ENCODE measurements at regions not wholly inside any gene's neighbourhood (a gene's known extent, or its start where the extent isn't known, plus 50 kb on each side); places are given as distances from the start of the nearest gene placed in this dataset.

DNA sequence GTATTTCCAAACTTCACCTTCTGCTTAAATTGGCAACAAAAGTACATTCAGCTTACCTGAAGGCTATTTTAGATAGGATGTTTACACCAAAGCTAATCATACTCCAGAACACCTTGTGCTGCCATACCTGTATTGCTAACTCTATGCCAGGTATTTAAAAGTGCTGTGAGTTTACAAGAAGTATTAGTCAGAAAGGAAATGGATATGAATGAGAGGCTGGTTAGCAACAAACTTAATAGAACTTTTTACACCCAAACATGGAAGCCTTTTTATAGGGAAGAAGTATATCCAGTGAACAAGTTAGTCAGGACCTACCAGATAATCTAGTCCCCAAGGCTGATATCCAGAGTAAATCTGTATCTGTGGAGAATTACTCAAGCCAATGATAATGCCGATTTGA, 131.2 kb upstream of the SPRY1 start:
- TF ChIP-seq, protein P1, sequence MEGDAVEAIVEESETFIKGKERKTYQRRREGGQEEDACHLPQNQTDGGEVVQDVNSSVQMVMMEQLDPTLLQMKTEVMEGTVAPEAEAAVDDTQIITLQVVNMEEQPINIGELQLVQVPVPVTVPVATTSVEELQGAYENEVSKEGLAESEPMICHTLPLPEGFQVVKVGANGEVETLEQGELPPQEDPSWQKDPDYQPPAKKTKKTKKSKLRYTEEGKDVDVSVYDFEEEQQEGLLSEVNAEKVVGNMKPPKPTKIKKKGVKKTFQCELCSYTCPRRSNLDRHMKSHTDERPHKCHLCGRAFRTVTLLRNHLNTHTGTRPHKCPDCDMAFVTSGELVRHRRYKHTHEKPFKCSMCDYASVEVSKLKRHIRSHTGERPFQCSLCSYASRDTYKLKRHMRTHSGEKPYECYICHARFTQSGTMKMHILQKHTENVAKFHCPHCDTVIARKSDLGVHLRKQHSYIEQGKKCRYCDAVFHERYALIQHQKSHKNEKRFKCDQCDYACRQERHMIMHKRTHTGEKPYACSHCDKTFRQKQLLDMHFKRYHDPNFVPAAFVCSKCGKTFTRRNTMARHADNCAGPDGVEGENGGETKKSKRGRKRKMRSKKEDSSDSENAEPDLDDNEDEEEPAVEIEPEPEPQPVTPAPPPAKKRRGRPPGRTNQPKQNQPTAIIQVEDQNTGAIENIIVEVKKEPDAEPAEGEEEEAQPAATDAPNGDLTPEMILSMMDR (IDR thresholded peaks at IDR 0.05), result no peak
- TF ChIP-seq POLR2AphosphoS5 (IDR thresholded peaks at IDR 0.05) (no peak), POLR2A (IDR thresholded peaks at IDR 0.05) (no peak), EP300 (IDR thresholded peaks at IDR 0.05; ENCODE audit: low read depth) (no peak)
